Stimulated activated memory B cell treated with anti-CD40 and anti-IgM and Interleukin-4, amounts not matched to agents 10 μg/mL and 1 μg/mL and 100 μg/mL, for 72 hours (primary cell): ENCODE measurements at regions not wholly inside any gene's neighbourhood (a gene's known extent, or its start where the extent isn't known, plus 50 kb on each side); places are given as distances from the start of the nearest gene placed in this dataset.
"Not testable (repeated sequence)": the region's sequence is repeated elsewhere in the genome, so short reads cannot be mapped to it uniquely, and the experiment has no call there.

Experiments
- ATAC-seq: fragments of 150-1000 bp; cut with Tn5 transposase; 2 replicates; pipeline ENCODE4 v1.10.0; 2021
- H3K27ac Mint-ChIP-seq: one replicate; pipeline ENCODE4 v1.8.0; 2022; ENCODE audit warnings: mild to moderate bottlenecking, mixed read lengths
- H3K27me3 Mint-ChIP-seq: one replicate; pipeline ENCODE4 v1.8.0; 2022; ENCODE audit warnings: mixed read lengths
- H3K36me3 Mint-ChIP-seq: one replicate; pipeline ENCODE4 v1.8.0; 2022; ENCODE audit warnings: mixed read lengths
- H3K4me1 Mint-ChIP-seq: one replicate; pipeline ENCODE4 v1.8.0; 2022; ENCODE audit warnings: mixed read lengths
- H3K4me3 Mint-ChIP-seq: one replicate; pipeline ENCODE4 v1.8.0; 2022; ENCODE audit warnings: mild to moderate bottlenecking, moderate library complexity, mixed read lengths
- H3K9me3 Mint-ChIP-seq: one replicate; pipeline ENCODE4 v1.8.0; 2022; ENCODE audit warnings: mixed read lengths

GRCh38 chr2:45103351-45104345 lies 94.4 kb upstream of the SIX2 start:
- Mint-ChIP-seq H3K27me3 (peaks cover 14% of the 10 kb centered on the region), H3K4me3 (no peak overlapping the region), H3K36me3 (no peaks in the 10 kb centered on the region), H3K9me3 (peaks cover 3% of the 10 kb centered on the region), H3K27ac (no peak overlapping the region), H3K4me1 (no peaks in the 10 kb centered on the region)
- ATAC-seq: no peak

- Mint-ChIP-seq H3K4me1 (no peaks in the 10 kb centered on the region), H3K4me3 (no peak overlapping the region), H3K9me3 (peaks cover 3% of the 10 kb centered on the region), H3K27me3 (peaks cover 16% of the 10 kb centered on the region), H3K36me3 (no peaks in the 10 kb centered on the region), H3K27ac (no peak overlapping the region)
- no peak for ATAC-seq
Observed at GRCh38 chr2:45102579-45103117, 93.4 kb upstream of the SIX2 start.

DNA sequence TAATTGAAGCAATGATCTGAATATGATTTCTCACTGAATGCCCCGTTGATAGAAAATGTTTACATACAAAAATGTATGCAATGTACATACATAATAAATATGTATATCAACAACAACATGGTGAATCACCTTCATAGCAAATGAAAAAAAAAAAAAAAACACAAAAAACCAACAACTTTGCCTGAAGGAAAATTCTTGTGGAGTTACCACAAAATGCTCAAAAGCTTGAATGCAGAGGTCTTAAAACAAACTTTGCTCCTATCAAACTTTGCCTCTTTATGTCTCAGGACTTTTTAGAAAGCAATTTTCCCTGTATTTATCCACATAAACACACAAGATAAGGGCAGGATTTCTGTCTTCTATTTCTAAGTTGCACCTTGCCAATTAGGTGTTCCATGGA lies 92.9 kb upstream of the SIX2 start:
- no peaks in the 10 kb centered on the region for H3K9me3 Mint-ChIP-seq
- H3K4me3 Mint-ChIP-seq: no peak overlapping the region
- H3K4me1 Mint-ChIP-seq: no peaks in the 10 kb centered on the region
- no peak overlapping the region for H3K27ac Mint-ChIP-seq
- no peaks in the 10 kb centered on the region for H3K36me3 Mint-ChIP-seq
- peaks cover 21% of the 10 kb centered on the region for H3K27me3 Mint-ChIP-seq
- no peak for ATAC-seq

DNA sequence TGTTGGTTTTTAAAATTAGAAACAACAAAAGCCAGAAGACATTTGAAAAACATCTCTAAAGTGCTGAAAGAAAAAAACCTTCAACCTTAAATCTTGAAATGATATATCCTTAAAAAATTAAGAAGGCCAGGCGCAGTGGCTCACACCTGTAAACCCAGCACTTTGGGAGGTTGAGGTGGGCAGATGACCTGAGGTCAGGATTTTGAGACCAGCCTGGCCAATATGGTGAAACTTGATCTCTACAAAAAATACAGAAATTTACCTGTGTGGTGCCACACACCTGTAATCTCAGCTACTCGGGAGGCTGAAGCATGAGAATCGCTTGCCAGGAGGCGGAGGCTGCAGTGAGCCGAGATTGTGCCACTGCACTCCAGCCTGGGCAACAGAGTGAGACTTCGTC lies 87.7 kb upstream of the SIX2 start:
- H3K27ac Mint-ChIP-seq: no peak overlapping the region
- peaks cover 42% of the 10 kb centered on the region for H3K27me3 Mint-ChIP-seq
- no peak for ATAC-seq
- no peaks in the 10 kb centered on the region for H3K36me3 Mint-ChIP-seq
- no peak overlapping the region for H3K4me3 Mint-ChIP-seq
- H3K9me3 Mint-ChIP-seq: no peaks in the 10 kb centered on the region
- H3K4me1 Mint-ChIP-seq: no peaks in the 10 kb centered on the region

DNA sequence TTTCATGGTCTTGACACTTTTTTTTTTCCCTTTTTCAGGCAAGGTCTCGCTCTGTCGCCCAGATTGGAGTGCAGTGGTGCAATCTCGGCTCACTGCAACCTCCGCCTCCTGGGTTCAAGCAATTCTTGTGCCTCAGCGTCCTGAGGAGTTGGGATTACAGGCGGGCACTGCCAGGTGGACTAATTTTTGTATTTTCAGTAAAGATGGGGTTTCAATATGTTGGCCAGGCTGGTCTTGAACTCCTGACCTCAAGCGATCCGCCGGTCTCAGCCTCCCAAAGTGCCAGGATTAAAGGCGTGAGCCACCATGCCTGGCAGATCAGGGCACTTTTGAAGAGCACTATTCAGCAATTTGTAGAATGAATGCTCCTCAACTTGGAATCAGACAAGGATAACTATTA lies 86.8 kb upstream of the SIX2 start:
- H3K4me1 Mint-ChIP-seq, ATAC-seq, H3K9me3 Mint-ChIP-seq, H3K27ac Mint-ChIP-seq, H3K36me3 Mint-ChIP-seq, H3K4me3 Mint-ChIP-seq: not testable (repeated sequence)
- peaks cover 42% of the 10 kb centered on the region for H3K27me3 Mint-ChIP-seq

DNA sequence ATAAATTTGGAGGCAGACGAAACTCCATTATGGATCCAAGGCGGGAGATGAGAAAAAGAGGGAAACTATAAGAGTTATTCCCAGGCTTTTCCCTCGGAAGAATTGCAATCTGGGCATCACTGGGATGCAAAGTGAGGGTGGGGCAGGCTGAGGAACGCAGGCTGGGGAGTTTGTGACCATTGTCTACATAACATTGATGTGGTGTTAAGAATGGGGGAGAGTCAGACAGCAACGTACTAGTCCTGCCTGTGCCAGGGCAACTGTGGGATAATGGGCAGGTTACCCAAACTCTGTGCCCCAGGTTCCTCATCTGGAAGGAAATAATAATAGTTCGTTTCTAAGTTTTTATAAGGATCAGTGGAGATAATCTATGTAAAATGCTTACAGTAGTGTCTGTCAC lies 84.4 kb upstream of the SIX2 start:
- H3K36me3 Mint-ChIP-seq: no peaks in the 10 kb centered on the region
- no peak overlapping the region for H3K27ac Mint-ChIP-seq
- no peak for ATAC-seq
- peaks cover 42% of the 10 kb centered on the region for H3K27me3 Mint-ChIP-seq
- H3K4me1 Mint-ChIP-seq: no peaks in the 10 kb centered on the region
- no peak overlapping the region for H3K4me3 Mint-ChIP-seq
- peaks cover 5% of the 10 kb centered on the region for H3K9me3 Mint-ChIP-seq

DNA sequence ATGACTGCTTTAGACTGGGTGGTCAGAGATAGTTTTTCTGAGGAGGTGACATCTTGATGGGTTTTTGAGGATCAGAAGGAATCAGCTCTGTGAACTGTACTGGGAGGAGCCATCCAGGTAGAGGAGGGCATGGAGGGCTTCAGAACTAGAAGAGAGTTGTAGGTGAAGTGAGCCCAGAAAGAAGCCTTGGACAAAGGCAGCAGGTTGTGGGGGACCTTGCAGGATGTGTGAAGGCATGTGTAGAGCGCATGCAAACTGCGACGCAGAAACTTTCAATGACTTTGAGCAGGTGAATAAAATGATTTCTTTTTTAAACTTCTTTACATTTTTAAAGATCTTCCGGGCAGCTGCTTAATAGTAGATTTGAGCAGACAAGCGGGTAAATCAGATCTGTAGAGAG lies 83.9 kb upstream of the SIX2 start:
- ATAC-seq: no peak
- Mint-ChIP-seq H3K4me1 (no peaks in the 10 kb centered on the region), H3K4me3 (no peak overlapping the region), H3K27ac (no peak overlapping the region), H3K27me3 (peaks cover 42% of the 10 kb centered on the region), H3K36me3 (no peaks in the 10 kb centered on the region), H3K9me3 (peaks cover 5% of the 10 kb centered on the region)

GRCh38 chr2:45089554-45090261 lies 80.5 kb upstream of the SIX2 start:
- H3K4me3 Mint-ChIP-seq: no peak overlapping the region
- peaks cover 5% of the 10 kb centered on the region for H3K9me3 Mint-ChIP-seq
- H3K36me3 Mint-ChIP-seq: no peaks in the 10 kb centered on the region
- peaks cover 11% of the 10 kb centered on the region for H3K27me3 Mint-ChIP-seq
- no peaks in the 10 kb centered on the region for H3K4me1 Mint-ChIP-seq
- H3K27ac Mint-ChIP-seq: no peak overlapping the region
- no peak for ATAC-seq

- Mint-ChIP-seq H3K4me3 (no peak overlapping the region), H3K4me1 (no peaks in the 10 kb centered on the region), H3K27me3 (peaks cover 9% of the 10 kb centered on the region), H3K36me3 (no peaks in the 10 kb centered on the region), H3K9me3 (peaks cover under 1% of the 10 kb centered on the region), H3K27ac (no peak overlapping the region)
- peak; percentile 16 for ATAC-seq
Observed at GRCh38 chr2:45085487-45085886, 76.2 kb upstream of the SIX2 start.

DNA sequence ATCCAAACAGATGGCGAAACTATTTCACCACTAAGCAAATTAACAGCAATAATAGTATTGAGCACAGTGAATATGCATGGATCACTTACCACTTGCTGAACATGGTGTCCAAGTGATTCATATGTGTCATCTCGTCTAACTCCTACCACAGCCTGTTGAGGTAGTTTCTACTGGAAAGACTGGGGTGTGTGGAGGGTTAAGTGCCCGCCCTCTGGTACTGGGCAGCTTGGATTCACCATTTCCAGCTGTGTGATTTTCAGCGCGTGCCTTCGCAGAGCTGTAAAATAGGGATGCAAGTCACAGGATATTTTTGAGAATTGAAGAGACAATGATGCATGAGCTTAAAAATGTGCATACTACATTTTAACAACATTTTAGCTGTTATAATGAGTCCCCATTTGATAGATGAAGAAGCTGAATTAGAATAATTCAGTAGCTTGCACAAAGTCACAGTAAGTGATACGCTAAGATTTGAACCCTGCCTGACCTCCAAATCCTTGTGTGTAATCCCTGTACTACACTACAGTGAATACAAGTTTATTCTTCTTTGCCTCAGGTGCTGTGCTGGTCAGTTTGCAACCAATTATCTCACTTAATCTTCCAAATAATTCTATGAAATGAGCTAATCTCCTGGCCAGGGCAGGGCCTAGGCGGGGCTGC lies 75.2 kb upstream of the SIX2 start:
- no peaks in the 10 kb centered on the region for H3K36me3 Mint-ChIP-seq
- no peak overlapping the region for H3K27ac Mint-ChIP-seq
- no peak for ATAC-seq
- H3K4me1 Mint-ChIP-seq: no peaks in the 10 kb centered on the region
- peaks cover 9% of the 10 kb centered on the region for H3K27me3 Mint-ChIP-seq
- H3K9me3 Mint-ChIP-seq: no peaks in the 10 kb centered on the region
- H3K4me3 Mint-ChIP-seq: no peak overlapping the region

DNA sequence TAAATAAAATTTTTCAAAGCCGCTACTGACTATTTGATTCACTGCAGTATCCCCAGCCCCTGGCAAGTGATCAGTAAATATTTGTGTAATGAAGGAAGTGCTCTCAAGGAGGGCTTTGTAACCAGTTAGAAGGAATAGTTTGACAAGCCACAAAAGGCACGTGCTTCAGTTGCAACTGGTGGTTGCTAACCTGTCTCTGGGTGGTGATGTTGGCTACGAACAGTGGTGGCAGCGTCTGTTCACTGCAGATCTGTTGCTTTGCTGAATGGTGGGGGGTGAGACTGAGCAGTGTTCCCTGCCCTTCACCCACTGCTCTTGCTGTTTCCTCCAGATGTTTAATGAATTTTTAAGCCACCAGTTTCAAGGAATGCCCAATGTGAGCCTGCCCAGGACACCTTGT lies 73.9 kb upstream of the SIX2 start:
- Mint-ChIP-seq H3K27me3 (peaks cover 9% of the 10 kb centered on the region), H3K9me3 (no peaks in the 10 kb centered on the region), H3K36me3 (no peaks in the 10 kb centered on the region), H3K4me3 (no peak overlapping the region), H3K27ac (no peak overlapping the region), H3K4me1 (no peaks in the 10 kb centered on the region)
- no peak for ATAC-seq

DNA sequence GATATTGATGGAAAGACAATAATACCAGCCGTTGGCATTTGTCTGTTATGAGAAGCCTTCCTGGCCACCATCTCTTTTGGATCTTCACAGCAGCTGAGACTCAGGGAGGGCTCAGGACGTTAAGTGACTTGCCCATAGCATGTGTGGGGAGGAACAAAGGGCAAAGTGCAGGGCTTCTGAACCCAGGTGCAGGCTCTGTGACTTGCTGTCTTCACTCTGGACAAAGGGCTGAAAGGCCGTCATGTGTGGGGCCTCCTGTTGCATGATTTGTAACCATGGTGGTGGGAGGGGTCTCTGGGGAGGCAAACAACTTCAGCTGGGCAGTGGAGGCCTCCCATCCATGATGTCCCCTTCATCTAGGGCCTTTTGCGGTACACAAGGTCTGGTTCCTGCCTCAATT lies 65.5 kb upstream of the SIX2 start:
- Mint-ChIP-seq H3K27ac (no peak overlapping the region), H3K4me3 (no peak overlapping the region), H3K4me1 (no peaks in the 10 kb centered on the region), H3K9me3 (no peaks in the 10 kb centered on the region), H3K27me3 (peaks cover 28% of the 10 kb centered on the region), H3K36me3 (no peaks in the 10 kb centered on the region)
- ATAC-seq: no peak

DNA sequence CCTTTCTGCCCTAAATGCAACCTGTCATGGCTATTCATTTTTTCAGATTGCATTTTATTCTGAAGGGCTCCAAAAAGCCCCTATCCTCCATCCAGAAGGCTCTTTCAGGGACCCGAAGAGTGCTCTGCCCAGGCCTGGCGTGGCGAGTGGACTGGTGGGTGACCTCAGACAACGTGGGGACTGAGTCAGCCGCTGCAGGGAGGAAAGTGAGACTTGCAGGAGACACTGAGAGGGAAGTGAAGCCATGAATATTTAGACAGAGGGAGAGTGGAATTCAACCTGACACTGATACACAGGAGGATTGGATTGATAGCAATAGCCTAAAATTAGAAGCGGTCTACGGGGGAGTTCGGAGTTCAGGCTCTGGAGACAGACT lies 63.6 kb upstream of the SIX2 start:
- no peak overlapping the region for H3K4me3 Mint-ChIP-seq
- H3K9me3 Mint-ChIP-seq: no peaks in the 10 kb centered on the region
- no peaks in the 10 kb centered on the region for H3K4me1 Mint-ChIP-seq
- H3K27me3 Mint-ChIP-seq: peaks cover 38% of the 10 kb centered on the region
- no peaks in the 10 kb centered on the region for H3K36me3 Mint-ChIP-seq
- no peak overlapping the region for H3K27ac Mint-ChIP-seq
- ATAC-seq: no peak

DNA sequence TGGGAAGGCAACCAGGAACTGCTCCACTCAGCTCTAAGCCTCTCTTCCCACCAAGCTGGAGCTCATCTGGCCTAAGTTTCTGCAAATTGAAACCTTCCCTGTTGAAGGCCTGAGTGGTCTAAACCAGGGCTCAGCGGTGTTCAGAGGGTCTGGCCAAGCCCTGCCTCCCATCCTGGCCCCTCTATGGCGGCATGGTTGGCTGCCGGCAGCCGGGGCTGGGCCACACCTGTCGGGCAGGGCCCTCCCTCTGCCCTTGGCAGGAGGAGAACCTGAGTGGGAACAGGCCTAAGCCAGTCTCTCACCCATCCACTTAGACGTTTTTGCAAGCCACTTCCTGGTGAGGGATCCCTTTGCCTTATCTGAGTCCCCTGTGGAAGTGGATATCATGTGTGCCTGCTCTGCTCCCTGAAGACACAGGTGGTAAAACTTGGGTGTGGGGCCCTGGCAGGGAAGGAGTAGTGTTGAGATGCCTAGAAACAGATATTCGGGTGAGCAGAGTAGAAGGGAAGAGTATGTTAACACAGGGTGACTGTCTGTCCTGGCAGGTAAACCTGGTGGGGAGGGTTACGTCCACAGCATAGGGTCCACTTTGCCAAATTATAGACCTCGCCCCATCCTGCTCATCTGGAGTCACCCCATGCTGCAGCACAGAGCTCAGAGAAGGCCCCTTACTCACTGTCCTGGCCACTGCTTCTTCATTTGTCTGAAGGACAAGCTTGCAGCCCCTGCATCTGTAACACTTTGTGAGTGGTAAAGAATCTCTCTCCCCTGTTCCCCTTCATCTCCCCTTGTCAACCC lies 63.0 kb upstream of the SIX2 start:
- Mint-ChIP-seq H3K27ac (no peak overlapping the region), H3K9me3 (no peaks in the 10 kb centered on the region), H3K36me3 (no peaks in the 10 kb centered on the region), H3K4me3 (no peak overlapping the region), H3K27me3 (peaks cover 38% of the 10 kb centered on the region), H3K4me1 (no peaks in the 10 kb centered on the region)
- ATAC-seq: peak; percentile 27
